ENCODE measurements at regions not wholly inside any gene's neighbourhood (a gene's known extent, or its start where the extent isn't known, plus 50 kb on each side); places are given as distances from the start of the nearest gene placed in this dataset.

- no peak for TF ChIP-seq POLR2AphosphoS5 (IDR thresholded peaks at IDR 0.05; ENCODE audit: low read depth, low read length)
- TF ChIP-seq REST (IDR thresholded peaks at IDR 0.05; ENCODE audit: insufficient read depth in 1 of 2, low read depth in 2 of 2, low read length in 2 of 2): peak; percentile 53 to 92; a peak in 3 of 4 replicates
- TF ChIP-seq SIN3A (IDR thresholded peaks at IDR 0.05; ENCODE audit: borderline replicate concordance, insufficient read depth, low read length): no peak
- TF ChIP-seq TAF1 (IDR thresholded peaks at IDR 0.05; ENCODE audit: borderline replicate concordance, insufficient read depth, low read length): no peak
- TF ChIP-seq FOXP2 (optimal IDR thresholded peaks at IDR 0.05; ENCODE audit: borderline replicate concordance, extremely low read depth, extremely low read length, insufficient read depth): no peak
Measured at GRCh38 chr16:5709889-5710288, 612.3 kb upstream of the EEF2KMT start.
